ENCODE measurements at regions not wholly inside any gene's neighbourhood (a gene's known extent, or its start where the extent isn't known, plus 50 kb on each side); places are given as distances from the start of the nearest gene placed in this dataset.

DNA sequence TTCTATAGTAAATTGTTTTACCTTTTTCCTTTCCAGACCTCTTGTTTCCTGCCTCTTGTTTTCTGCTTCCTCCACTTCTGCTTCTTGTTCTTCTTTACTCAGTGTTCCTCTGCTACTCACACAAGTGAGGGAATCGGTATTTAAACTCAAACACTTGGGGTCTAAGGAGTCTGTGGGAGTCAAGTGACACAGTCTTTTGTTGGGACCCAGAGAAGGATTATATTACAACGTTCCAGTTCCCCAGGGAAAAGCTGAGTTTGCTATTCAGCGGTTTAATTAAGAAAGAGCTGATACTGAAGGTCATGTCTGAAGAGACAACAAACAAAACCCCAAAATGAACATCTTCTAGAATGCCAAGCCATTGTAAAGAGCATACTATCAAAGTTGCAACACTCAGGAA lies 107.8 kb upstream of the CITED2 start:
- no peak for DNase-seq (ENCODE audit: low read depth)

- no peak for DNase-seq (ENCODE audit: low read depth)
These were observed 106.1 kb upstream of the CITED2 start for GRCh38 chr6:139480356-139481165.

GRCh38 chr6:139479433-139480222 lies 105.2 kb upstream of the CITED2 start:
- no peak for DNase-seq (ENCODE audit: low read depth)

GRCh38 chr6:139475646-139476045 lies 101.2 kb upstream of the CITED2 start:
- DNase-seq (ENCODE audit: low read depth): no peak

GRCh38 chr6:139475241-139475640 lies 100.8 kb upstream of the CITED2 start:
- DNase-seq (ENCODE audit: low read depth): no peak

DNA sequence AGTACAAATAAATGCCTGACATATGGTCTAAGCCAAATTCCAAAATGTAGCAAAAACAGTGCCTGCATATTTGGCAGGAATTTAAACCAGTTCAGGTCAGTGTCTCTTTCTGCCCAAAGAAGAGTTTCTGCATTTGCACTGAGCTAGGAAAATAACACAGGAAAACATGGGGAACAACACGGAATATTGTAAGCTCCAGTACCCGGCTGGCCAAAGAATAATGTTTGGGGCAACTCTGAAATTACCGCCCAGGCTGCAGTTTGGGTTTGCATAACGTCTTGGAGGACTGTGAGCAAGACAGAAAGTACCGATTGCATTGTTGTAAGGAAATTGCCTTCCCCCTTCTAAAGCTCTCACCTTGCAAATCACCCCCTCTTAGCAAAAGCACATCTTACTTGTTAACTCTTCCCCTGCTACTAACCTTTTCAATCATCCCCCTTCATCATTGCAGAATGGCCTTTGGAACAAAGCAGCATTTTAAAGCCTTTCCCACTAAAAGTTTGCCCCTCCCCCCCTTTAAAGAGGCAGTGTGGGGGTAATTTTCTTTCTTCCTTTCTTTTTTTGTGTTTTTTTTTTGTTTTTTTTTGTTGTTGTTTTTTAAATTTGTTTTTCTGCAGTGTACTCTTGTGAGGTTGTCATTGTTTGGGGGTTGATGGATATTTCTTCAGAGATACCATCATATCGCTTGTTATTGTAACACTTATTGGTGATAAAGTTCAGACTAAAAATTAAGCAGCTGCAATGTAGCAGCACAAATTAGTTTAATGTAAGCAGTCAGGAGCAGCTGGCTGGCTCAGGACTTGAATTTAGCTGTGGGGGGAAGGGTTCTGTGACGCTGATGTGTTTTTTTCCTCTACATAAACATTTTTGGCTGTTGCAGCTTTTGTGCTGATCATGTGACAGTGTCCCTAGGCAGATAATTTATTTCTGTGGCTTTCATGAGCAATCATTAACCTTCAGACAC lies 100.0 kb upstream of the CITED2 start:
- DNase-seq (ENCODE audit: low read depth): peak; percentile 32

GRCh38 chr6:139473731-139474130 lies 99.3 kb upstream of the CITED2 start:
- no peak for DNase-seq (ENCODE audit: low read depth)

- DNase-seq (ENCODE audit: low read depth): peak; percentile 72
These were observed 98.8 kb upstream of the CITED2 start for GRCh38 chr6:139473231-139473701.

GRCh38 chr6:139472351-139473015 lies 98.0 kb upstream of the CITED2 start:
- no peak for DNase-seq (ENCODE audit: low read depth)

- no peak for DNase-seq (ENCODE audit: low read depth)
These were observed 96.5 kb upstream of the CITED2 start for GRCh38 chr6:139470997-139471396.

DNA sequence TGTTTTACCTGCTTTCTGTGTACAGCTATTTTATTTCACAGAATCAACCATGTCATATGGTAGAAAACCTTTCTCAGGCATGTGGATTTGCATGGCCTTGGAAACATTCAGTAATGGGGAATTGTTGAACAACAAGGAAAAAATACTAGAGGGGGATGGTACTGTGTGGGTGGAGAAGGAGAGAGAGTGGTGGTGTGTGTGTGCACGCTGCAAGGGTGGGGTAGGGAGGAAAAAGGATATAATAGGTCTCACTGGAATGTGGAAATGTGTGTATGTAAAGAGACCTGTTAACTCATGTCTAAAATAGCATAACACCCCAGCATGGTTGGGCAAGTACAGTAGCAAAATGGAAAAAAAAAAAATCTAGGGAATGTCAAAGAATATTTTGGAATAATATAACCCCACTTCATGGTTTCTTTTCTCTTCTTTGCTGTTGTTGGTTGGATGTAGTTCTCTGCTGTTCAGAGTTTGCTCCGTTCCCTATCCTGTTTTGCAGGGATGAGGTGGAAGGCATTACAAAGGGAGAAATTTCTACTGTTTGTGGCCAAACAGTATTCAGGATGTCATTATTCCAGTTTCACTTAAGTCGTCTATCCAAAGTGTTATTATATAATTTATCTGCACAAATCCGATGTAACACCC lies 93.9 kb upstream of the CITED2 start:
- no peak for DNase-seq (ENCODE audit: low read depth)

DNA sequence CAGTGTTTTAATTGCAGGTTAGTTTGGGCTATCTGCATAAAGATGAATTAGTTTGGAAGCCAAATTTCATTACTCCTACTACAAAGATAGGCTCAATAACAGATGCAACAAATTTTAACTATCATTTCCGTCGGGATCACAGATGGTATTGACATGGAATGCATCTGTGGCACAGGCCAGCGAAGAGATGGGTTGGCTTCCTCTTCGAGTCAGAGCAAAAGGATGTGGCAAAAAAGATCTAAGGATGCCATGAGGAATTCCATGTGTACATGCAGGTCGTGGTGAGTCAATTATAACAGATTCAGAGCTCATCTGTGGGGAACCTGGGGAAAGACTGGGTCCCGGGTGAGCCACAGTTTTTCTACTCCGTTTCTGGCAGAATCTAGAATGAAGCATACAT lies 83.0 kb upstream of the CITED2 start:
- DNase-seq (ENCODE audit: low read depth): peak; percentile 41

DNA sequence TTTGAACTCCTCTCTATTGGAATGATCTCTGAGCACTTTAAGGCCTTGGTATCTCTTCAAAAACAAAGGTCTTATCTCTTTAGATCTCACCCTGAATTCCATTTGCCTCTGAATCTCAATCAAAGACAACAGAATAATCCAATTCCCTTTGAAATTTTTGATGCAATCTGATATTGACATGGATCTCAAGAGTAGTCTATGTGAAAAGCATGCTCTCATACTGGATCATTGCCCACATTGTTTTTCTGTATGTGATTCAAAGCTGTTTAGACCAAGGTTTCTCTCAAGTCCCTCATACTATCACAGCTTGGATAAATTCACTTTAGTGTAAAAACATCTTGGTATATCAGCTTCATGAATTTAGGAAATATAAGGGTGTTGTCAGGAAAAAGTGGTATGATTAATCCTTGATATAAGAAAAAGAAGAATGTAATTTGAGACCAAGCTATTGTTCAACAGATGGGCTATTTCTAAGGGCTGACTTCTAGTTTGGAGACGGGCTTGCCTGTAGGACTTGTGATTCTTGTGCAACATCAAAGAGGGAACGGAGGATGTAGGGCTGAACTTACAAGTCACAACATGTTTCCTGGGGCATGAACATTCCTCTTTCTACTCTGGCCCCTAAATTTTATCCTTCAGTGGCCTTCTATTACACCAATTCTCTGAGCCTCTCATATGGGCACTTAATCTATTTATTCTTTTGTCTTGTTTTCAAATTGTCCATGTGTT lies 77.9 kb upstream of the CITED2 start:
- DNase-seq (ENCODE audit: low read depth): no peak

DNA sequence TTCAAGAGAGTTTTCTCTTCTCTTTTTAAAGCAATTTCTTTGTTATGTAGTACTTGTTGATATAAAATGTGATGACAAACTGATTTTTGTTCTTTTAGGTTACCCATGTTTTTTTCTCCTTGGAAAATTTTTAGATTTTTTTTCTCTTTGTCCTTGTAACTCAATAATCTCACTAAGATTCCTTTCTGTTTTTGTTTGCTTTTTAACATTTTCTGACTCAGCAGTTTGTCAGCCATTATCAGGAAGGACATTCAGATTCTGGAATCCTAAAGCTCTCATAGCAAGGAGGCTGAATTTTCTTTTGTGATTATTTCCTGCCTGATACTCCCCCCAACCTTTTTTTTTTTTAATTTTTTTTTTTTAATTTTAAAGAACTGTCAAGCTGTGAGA lies 75.2 kb upstream of the CITED2 start:
- DNase-seq (ENCODE audit: low read depth): no peak

DNA sequence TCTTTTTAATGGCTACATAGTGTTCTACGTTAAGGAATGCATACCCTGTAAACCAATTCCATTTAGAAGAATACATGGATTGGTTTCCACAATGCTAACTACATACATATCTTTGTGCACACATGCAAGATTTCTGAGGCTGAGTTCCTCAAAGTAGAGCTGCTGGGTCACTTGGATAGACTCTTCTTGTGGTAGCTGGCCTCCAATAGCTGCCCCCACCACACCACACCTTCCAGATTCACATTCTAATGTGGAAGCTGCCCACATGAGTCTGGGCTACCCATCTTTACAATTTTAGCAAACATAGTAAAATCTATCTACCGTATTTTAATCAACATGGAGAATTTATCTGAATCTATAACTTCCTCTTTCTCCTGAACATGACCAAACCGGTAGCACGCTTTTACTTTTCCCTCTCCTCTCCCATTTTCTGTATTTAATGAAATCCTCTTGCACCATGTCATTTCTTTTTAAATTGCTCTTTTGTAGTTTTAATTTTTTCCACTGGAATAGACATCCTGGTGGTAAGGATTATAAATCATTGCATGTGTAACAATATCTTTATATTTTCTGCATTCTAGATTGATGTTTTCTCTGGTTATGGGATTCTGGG lies 74.7 kb upstream of the CITED2 start:
- no peak for DNase-seq (ENCODE audit: low read depth)

DNA sequence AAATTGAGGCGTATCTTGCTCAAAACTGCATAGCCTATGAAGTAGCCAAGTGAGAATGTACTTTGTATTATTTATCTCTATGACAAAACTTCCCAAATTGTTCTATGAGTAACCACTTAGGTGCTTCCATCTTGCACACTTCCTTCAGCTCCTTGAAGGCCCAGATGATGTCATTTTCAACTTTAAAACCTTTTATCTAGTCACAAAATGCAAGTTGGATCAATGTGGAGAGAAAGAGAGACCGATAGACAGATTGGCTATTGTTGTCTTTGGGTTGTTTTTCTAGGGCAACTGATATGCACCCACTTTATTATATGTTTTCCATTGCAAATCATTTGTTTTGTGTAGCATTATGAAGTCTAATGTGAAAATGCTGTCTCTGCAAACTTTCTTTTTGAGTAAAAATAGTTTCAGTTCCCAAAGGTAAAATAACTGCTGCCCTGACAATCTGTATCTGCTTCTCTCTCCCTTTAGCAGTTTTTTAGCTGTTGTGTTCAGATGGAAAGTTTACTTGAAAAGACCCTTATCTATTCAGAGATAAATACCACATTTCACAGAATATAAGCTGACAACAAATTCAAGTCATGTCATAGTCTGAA lies 73.7 kb upstream of the CITED2 start:
- DNase-seq (ENCODE audit: low read depth): no peak

DNA sequence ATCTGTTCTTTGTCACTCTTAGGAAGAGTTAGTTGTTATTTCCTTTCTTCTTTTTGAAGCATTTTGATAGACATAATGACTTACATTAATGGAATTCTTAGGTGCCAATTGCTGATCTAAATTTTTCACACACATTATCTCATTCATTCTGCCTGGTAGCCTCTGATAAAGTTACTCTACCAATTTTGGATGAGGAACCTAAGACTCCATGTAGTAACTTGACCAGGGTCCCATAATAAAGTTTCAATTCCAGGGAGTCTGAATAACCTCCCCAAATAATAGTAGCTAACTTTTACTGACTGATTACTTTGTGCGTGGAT lies 73.2 kb upstream of the CITED2 start:
- no peak for DNase-seq (ENCODE audit: low read depth)

DNA sequence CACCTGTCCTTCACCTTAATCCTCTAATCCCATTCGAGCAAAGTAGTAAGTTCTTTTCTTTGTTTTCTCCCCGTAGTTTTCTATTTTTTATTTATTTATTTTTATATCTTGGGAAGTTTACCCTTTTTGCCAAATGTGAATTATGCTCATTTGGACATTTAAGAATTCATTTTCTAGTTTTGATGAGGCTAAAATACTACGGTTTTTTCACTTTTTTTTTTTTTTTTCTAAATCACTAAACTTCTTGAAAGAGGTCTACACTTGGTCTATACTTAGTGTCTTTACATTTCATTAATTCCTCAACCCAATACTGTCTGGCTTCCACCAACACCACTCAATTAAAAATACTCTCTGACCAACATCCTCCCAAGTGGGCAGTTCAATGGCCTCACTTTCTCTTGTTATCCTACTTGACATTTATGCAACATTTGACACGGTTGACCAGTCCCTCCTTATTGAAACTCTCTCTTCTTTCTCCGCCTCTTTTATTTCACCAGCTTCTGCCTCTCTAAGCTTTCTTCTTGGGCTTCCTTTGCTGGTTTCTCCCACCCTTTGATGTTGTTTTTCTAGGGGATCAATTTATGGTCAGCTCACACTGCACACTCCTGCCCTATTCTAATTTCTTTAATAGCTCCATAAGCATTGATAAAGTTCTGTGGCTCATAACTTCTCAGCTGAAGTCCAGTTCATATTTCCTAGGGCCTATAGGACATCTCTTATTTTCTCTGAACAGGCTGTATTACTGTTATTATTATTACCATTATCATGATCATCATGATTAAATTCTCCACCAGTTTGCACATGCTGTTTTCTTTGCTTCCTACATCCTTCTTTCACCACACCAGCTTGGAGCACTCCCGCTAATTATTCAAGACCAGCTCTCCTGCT lies 72.6 kb upstream of the CITED2 start:
- no peak for DNase-seq (ENCODE audit: low read depth)

Measured in RPMI7951 (cell line).